GM18499 (cell line): ENCODE measurements at regions not wholly inside any gene's neighbourhood (a gene's known extent, or its start where the extent isn't known, plus 50 kb on each side); places are given as distances from the start of the nearest gene placed in this dataset.
"Not testable (repeated sequence)": the region's sequence is repeated elsewhere in the genome, so short reads cannot be mapped to it uniquely, and the experiment has no call there.

Experiments used
- ATAC-seq: cut with Tn5 transposase; IDR thresholded peaks from one replicate; pipeline ENCODE4 v1.9.1; 2021; ENCODE audit warnings: moderate number of reproducible peaks; ENCODE audit not compliant: insufficient read depth, unreplicated experiment

DNA sequence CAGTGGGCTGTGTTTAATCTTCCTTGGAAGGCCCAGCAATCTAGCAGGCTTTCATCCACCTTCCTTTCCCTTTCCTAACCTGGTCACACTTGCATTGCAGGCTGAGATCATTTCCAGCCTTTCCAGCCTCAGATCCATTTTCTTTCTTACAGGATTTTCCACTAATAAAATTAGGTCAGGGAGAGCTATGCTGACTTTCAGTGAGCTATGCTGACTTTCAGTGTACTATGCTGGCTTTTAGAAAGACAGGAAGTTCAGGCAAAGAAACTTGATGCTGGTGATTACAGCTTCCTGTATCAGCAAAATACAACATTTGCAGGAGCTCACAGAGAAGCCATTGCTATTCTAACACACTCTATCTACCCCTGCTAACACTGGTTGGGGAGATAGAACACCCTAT lies 735.0 kb downstream of the CCDC85A start:
- ATAC-seq: no peak

DNA sequence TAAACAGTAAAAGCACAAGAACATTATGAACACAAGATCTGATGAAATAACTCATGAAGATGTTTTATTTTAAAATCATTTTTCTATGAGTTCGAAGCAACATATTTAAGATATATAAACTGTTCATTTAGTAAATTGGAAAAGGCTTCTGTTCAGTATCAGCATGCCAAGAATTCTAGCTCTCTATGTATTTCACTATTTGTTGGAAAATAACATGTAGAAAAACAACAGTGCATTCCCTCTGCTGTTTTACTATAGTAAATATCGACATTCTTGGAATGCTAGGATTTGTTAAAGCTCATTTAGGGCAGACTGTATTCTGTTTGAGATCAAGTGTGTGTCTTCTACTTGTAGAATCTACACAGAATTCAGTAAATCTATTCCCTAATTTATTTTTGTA lies 750.2 kb downstream of the CCDC85A start:
- no peak for ATAC-seq

DNA sequence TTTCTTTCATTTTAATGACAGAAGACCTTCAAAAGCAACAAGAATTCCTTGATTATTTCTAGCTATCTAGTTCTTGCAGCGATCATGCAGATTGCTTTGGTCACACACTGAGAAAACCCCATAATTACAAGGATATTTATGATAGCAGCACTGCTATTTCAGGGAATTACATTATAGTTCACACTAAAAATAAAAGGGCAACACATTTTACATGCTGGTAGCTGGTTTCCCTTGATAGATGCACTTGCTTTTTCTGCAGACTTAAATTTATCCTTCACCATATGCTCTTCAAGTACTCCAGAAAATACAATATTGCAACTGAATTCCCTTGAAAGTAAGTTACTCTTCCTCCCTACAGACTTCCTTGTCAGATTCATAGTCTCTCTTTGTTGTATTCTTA lies 751.1 kb downstream of the CCDC85A start:
- ATAC-seq: no peak

GRCh38 chr2:56940054-56940453 lies 756.3 kb downstream of the CCDC85A start:
- no peak for ATAC-seq

DNA sequence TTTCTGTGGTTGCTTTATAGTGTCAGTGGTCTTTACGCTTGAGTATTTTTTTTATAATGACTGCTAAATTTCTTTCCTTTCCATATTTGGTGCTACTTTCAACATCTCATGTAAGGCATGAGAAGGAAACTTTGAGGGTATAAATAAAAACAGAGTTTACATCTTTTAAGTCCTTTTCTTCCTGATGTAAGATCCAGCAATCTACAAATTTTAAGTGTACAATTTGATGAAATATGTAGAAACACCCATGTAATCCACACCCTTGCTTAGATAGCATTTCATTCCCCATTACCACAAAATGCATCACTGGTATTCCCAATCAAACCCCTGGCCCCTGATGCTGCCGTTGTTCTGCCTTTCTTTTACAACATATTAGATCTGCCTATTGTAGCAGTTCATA lies 769.1 kb downstream of the CCDC85A start:
- no peak for ATAC-seq

DNA sequence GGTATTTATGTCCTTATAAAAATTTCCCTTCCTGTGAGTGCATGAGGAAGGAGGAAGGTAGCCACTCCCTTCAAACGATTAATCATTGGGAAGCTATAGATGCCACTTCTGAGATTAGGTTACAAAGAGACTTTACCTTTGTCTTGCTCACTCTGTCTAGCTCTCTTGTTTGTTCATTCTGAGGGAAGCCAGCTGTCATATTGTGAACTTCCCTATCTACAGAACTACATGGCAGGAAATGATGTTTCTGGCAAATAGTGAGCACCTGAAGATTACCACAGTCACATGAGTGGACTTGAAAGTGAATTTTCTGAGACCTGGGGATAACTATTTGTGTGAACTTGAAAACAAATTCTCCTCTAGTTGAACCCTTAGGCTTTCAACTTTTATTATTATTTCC lies 776.8 kb downstream of the CCDC85A start:
- no peak for ATAC-seq

- no peak for ATAC-seq
These were observed 778.9 kb downstream of the CCDC85A start for GRCh38 chr2:56962673-56963072.

DNA sequence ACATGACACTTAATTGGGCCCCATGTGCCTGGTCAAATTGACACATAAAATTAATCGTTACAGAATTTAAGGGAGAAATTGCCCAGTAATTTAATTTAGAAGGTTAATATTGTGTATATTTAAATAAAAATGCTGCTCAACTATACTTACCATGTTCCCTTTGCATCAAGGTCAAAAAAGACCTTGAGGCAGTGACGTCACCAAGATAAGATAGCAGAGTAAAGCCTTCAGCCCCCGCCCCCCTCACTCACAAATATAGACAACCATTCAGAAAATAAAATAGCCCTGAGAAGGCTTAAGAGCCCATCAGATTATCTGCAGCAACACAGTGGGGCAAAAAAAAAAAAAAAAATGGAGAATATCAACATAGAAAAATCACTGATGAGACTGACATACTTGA lies 785.7 kb downstream of the CCDC85A start:
- ATAC-seq: no peak

- ATAC-seq: no peak
These were observed 787.7 kb downstream of the CCDC85A start for GRCh38 chr2:56971383-56971974.

GRCh38 chr2:56981554-56981953 lies 797.8 kb downstream of the CCDC85A start:
- ATAC-seq: no peak

GRCh38 chr2:56985609-56986008 lies 801.8 kb downstream of the CCDC85A start:
- ATAC-seq: no peak

DNA sequence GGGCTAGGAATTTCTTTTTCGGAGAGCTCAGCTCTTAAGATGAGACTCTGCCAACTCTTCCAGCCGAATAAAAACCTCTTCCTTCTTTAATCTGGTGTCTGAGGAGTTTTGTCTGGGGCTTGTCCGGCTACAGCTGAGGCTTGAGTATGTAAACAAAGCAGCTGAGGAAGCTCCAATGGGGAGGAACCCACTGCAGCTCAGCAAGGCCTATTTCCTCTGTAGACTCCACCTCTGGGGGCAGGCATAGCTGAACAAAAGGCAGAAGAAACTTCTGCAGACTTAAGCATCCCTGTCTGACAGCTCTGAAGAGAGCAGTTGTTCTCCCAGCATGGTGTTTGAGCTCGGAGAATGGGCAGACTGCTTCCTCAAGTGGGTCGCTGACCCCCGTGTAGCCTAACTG lies 838.7 kb downstream of the CCDC85A start:
- ATAC-seq: no peak

GRCh38 chr2:57044931-57045635 lies 861.3 kb downstream of the CCDC85A start:
- no peak for ATAC-seq

- no peak for ATAC-seq
These were observed 865.5 kb downstream of the CCDC85A start for GRCh38 chr2:57049273-57049672.

DNA sequence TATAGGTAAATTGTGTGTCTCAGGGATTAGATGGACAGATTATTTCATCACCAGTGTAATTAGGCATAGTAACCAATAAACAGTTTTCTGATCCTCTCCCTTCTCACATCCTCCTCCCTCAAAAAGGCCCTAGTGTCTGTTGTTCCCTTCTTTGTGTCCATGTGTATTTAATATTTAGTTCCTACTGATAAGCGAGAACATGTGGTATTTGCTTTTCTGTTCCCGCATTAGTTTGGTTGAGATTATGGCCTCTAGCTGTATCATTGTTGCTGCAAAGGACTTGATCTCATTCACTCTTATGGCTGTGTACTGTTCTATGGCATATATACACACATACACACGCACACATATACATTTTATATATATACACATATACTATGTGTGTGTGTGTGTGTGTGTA lies 866.2 kb downstream of the CCDC85A start:
- no peak for ATAC-seq

DNA sequence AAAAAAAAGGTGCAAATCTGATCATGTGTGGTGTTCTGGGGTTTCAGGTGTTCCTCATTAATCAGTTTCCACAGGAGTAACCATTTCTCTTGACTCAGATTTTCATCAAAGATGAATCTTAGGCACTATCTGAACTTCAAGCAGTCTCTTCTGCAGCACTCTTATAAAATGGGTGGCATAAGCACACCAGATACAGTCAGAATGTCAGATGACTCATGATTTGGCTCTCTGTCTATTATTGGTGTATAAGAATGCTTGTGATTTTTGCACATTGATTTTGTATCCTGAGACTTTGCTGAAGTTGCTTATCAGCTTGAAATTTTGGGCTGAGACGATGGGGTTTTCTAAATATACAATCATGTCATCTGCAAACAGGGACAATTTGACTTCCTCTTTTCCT lies 882.5 kb downstream of the CCDC85A start:
- not testable (repeated sequence) for ATAC-seq

GRCh38 chr2:57075226-57075625 lies 891.4 kb downstream of the CCDC85A start:
- no peak for ATAC-seq

DNA sequence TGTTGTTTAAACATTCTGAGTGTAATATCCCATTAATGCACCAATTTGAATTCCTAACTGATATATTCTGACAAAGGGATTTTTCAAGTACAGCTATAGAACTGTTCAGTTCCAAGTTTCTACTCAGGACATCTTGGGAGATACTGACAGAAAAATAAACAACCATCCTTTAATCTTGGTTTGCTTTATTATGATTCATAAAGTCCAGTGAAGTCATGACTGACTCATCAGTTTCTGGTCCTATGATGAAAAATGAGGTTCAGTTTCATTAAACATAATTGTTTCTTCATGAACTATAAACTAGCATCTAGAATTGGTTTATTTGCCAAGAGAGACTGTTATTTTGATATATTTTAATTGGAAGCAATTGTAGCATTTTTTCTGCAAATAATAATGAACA lies 896.2 kb downstream of the CCDC85A start:
- no peak for ATAC-seq

DNA sequence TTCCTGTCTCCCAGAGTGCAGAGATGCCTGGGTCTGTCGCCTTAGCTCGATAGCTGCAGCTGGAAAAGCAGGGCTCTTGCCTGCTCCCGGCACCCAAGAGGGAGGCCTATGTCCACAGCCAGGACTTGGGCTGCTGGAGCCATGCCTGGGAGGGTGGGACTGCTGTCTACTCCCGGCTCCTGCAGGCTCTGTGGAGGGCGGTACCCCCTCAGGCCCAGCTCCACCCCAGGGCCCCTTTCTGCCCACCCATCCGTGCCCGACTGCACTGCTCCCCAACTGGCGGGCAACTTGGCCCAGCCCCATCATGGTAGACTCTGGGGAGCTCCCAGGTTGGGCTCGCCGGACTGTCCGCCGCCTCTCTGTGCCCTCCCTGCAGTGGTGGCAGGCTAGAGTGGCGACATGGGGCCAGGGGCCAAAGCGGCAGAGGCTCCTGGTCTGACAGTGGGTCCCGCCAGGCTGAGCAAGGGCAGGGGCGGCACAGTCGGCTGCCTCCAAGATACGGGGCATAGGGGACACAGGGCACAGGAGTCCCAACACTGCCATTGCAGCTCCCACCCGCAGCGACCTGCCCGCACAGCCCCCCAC lies 901.0 kb downstream of the CCDC85A start:
- no peak for ATAC-seq

- no peak for ATAC-seq
These were observed 909.2 kb downstream of the CCDC85A start for GRCh38 chr2:57093020-57093419.

GRCh38 chr2:57097855-57098254 lies 914.1 kb downstream of the CCDC85A start:
- no peak for ATAC-seq

DNA sequence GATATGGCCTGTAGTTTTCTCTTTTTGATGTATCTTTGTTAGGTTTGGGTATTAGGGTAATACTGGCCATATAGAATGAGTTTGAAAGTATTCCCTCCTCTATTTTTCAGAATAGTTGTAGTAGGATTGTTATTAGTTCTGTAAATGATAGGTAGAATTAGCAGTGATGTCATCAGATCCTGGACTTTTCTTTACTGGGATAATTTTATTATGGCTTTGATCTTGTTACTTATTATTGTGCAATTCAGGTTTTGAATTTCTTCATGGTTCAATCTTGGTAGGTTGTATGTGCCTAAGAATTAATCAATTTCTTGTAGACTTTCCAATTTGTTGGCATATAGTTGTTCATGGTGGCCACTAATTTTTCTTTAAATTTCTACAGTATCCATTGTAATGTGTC lies 916.6 kb downstream of the CCDC85A start:
- ATAC-seq: no peak
